Glutamatergic neuron (in vitro differentiated cells): ENCODE measurements at regions not wholly inside any gene's neighbourhood (a gene's known extent, or its start where the extent isn't known, plus 50 kb on each side); places are given as distances from the start of the nearest gene placed in this dataset.

Experiments
- DNase-seq: peaks from one replicate; pipeline ENCODE4 v3.0.0; 2022
- H3K27ac Mint-ChIP-seq: one replicate; pipeline ENCODE4 v1.8.0; 2020; ENCODE audit warnings: mild to moderate bottlenecking, mixed read lengths, inconsistent platforms; ENCODE audit not compliant: unreplicated experiment
- H3K27me3 Mint-ChIP-seq: one replicate; pipeline ENCODE4 v1.8.0; 2020; ENCODE audit warnings: mild to moderate bottlenecking, moderate library complexity, mixed read lengths, inconsistent platforms; ENCODE audit not compliant: unreplicated experiment
- H3K36me3 Mint-ChIP-seq: one replicate; pipeline ENCODE4 v1.8.0; 2020; ENCODE audit warnings: mild to moderate bottlenecking, mixed read lengths, inconsistent platforms; ENCODE audit not compliant: unreplicated experiment
- H3K4me1 Mint-ChIP-seq: one replicate; pipeline ENCODE4 v1.8.0; 2020; ENCODE audit warnings: mild to moderate bottlenecking, low read depth, mixed read lengths, inconsistent platforms; ENCODE audit not compliant: unreplicated experiment
- H3K4me3 Mint-ChIP-seq: one replicate; pipeline ENCODE4 v1.8.0; 2020; ENCODE audit warnings: mild to moderate bottlenecking, mixed read lengths, inconsistent platforms; ENCODE audit not compliant: unreplicated experiment
- H3K9me3 Mint-ChIP-seq: one replicate; pipeline ENCODE4 v1.8.0; 2020; ENCODE audit warnings: mild to moderate bottlenecking, moderate library complexity, mixed read lengths, inconsistent platforms; ENCODE audit not compliant: unreplicated experiment
- CTCF ChIP-seq: fragments of 200-600 bp; sonication (generic); IDR thresholded peaks from one replicate; pipeline ENCODE4 v1.5.0; 2021; ENCODE audit not compliant: partially characterized antibody, unreplicated experiment

GRCh38 chr1:244165701-244166100, 114.6 kb downstream of the ZBTB18 start:
- no peak overlapping the region for H3K27ac Mint-ChIP-seq
- DNase-seq, result no peak
- no peaks in the 10 kb centered on the region for H3K36me3 Mint-ChIP-seq
- peaks cover 3% of the 10 kb centered on the region for H3K9me3 Mint-ChIP-seq
- no peak for TF ChIP-seq CTCF
- H3K27me3 Mint-ChIP-seq, result no peaks in the 10 kb centered on the region
- H3K4me3 Mint-ChIP-seq, result no peak overlapping the region
- H3K4me1 Mint-ChIP-seq, result no peaks in the 10 kb centered on the region

GRCh38 chr1:244171241-244171985, 120.3 kb downstream of the ZBTB18 start:
- Mint-ChIP-seq H3K9me3 (no peaks in the 10 kb centered on the region), H3K4me1 (no peaks in the 10 kb centered on the region), H3K36me3 (no peaks in the 10 kb centered on the region), H3K4me3 (no peak overlapping the region), H3K27me3 (no peaks in the 10 kb centered on the region), H3K27ac (no peak overlapping the region)
- TF ChIP-seq CTCF, result no peak
- DNase-seq, result no peak

- TF ChIP-seq CTCF, result no peak
- Mint-ChIP-seq H3K27me3 (no peaks in the 10 kb centered on the region), H3K36me3 (no peaks in the 10 kb centered on the region), H3K27ac (no peak overlapping the region), H3K9me3 (no peaks in the 10 kb centered on the region), H3K4me3 (no peak overlapping the region), H3K4me1 (no peaks in the 10 kb centered on the region)
- no peak for DNase-seq
These were observed 122.2 kb downstream of the ZBTB18 start for GRCh38 chr1:244173240-244173639.

GRCh38 chr1:244173769-244174168, 122.7 kb downstream of the ZBTB18 start:
- Mint-ChIP-seq H3K27ac (no peak overlapping the region), H3K9me3 (no peaks in the 10 kb centered on the region)

More at GRCh38 chr1:244173769-244174168, 122.7 kb downstream of the ZBTB18 start:
- DNase-seq, result no peak
- H3K36me3 Mint-ChIP-seq, result no peaks in the 10 kb centered on the region
- H3K4me3 Mint-ChIP-seq, result no peak overlapping the region
- H3K27me3 Mint-ChIP-seq, result no peaks in the 10 kb centered on the region
- TF ChIP-seq CTCF, result no peak
- no peaks in the 10 kb centered on the region for H3K4me1 Mint-ChIP-seq
